Erythroblast (primary cell): ENCODE measurements at regions not wholly inside any gene's neighbourhood (a gene's known extent, or its start where the extent isn't known, plus 50 kb on each side); places are given as distances from the start of the nearest gene placed in this dataset.

Experiments used
- GATA1 ChIP-seq: IDR thresholded peaks from 2 replicates; pipeline ENCODE4 v1.6.1; 2011; ENCODE audit warnings: low read depth, mild to moderate bottlenecking, control low read depth, low read length, moderate library complexity
- POLR2A ChIP-seq: IDR thresholded peaks from 2 replicates; pipeline ENCODE4 v1.6.1; 2011; ENCODE audit warnings: mild to moderate bottlenecking, low read length

GRCh38 chr13:106176117-106176516 is 359.3 kb downstream of the EFNB2 start:
- TF ChIP-seq POLR2A (no peak), GATA1 (no peak)
